Left lobe of liver (tissue), 2 donors: ENCODE measurements at regions not wholly inside any gene's neighbourhood (a gene's known extent, or its start where the extent isn't known, plus 50 kb on each side); places are given as distances from the start of the nearest gene placed in this dataset.
A peak's percentile ranks its signal among the peaks of the same experiment; 100 is the strongest.

Experiments
- ATAC-seq: fragments of 200-7000 bp; cut with Tn5 transposase; one replicate; pipeline ENCODE4 v1.9.1; 2020; ENCODE audit warnings: mild to moderate bottlenecking, moderate library complexity
- DNase-seq: peaks from one replicate; pipeline ENCODE4 v3.0.0-alpha.2; 2020; ENCODE audit warnings: low spot score
- donor health status: DM: no; HTN: no; CAD: no; lungs with moderate emphysema.
- donor health status: DM: no; HTN: yes; CAD: no.

- DNase-seq = peak; percentile 52
- ATAC-seq = peak; percentile 59
Measured at GRCh38 chr1:164210211-164210739, 348.7 kb upstream of the PBX1 start.

DNA sequence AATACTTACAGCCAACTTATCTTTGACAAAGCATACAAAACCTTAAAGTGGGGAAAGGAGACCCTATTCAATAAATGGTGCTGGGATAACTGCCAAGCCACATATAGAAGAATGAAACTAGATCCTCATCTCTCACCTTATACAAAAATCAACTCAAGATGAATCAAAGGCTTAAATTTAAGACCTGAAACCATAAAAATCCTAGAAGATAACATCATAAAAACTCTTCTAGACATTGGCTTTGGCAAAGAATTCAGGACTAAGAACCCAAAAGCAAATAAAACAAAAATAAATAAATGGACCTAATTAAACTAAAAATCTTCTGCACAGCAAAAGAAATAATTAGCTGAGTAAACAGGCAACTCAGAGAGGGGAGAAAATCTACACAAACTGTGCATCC lies 335.6 kb upstream of the PBX1 start:
- DNase-seq (no peak), ATAC-seq (no peak)

DNA sequence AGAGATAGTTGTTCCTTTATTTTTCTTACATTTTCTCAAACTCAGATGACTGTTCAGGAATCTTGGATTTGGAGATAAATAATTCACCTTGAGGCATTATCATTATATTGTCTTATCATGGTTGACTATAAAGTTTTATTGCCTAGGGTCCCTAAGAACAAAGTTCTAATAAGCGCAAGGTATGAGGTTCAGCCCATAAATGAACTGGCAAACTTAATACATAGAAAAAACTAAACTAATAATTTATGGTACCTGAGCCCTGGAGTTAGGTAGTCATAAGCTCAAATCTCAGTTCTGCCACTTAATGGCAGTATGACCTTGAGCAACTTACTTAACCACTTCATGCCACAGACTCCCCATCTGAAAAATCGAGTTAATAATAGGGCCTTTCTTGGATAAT lies 334.0 kb upstream of the PBX1 start:
- DNase-seq (no peak), ATAC-seq (no peak)

DNA sequence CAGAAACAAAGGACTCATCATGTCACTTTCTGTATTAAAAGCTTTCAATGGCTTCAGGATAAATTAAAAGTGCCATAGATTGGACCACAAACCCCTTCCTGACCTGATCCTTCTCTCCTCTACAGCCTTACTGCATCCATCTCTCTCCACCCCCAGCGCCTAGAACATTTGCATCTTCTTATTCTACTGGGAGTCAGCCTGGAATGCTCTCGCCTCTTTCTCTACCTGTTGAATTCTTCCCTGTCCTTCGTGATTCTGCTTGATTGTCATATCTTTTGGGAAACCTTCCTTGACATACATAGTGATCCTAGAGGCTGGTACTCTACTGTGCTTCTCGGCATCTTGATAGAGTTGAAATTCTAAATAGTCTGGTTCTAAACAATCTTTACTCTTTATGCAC lies 332.0 kb upstream of the PBX1 start:
- no peak for ATAC-seq
- no peak for DNase-seq

DNA sequence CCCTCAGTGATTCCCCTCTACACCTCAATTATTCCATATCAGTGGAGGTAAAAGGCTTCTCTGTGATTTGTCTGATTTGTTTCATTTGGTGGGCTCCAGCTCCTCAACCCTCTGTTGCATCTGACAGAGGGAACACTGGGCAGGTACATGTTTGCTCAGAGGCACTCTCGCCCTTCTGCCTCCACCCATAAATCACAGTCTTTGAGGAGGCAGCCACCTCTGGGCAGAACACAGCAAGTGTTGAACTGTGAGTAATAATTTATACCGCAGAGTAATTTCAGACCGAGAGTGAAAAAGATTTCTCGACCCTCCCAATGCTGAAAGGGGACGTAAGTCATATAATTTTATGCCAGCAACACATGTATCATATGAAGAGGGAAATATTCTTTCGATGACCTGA lies 330.1 kb upstream of the PBX1 start:
- no peak for DNase-seq
- ATAC-seq = no peak

GRCh38 chr1:164233149-164233548 lies 325.8 kb upstream of the PBX1 start:
- DNase-seq (no peak), ATAC-seq (no peak)

DNA sequence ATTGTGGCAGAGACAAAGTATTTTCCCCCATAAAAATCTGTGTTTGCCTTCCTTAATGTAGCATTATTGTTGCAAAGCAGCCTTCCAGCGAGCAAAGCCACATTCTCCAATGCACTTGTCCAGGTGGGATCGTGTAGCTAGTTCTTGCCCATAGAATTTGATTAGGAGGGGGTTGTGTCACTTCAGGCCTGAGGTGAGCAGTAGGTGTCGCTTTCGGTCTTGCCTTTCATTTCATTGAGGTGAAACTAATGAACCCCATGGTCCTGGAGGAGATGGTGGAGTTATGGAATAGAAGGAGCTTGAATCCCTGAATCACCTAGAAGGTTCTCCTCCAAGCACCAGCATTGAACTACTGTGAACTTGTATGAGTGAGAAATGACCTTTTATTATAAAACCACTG lies 318.9 kb upstream of the PBX1 start:
- ATAC-seq (peak; percentile 41), DNase-seq (no peak)

DNA sequence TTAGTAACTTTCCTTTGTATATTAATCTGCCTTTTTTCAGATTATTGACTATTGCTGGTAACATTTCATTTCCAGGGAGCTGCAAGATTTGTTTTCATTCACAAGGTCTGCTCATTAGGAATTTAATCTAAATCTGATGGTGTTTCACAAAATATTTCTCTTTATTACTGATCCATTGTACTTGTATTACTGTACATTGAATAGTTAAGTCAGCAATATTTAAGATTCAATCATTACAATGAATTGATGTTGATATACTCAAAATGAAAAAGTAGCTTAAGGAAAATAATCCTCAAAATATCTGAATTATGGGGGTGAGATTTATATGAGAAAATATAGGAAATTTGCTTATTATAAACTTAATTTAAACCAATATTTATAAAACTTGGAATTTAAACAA lies 308.6 kb upstream of the PBX1 start:
- ATAC-seq = no peak
- no peak for DNase-seq

- DNase-seq (no peak), ATAC-seq (no peak)
Measured at GRCh38 chr1:164256456-164256855, 302.5 kb upstream of the PBX1 start.

GRCh38 chr1:164261691-164262240 lies 297.2 kb upstream of the PBX1 start:
- DNase-seq = no peak
- ATAC-seq = no peak

- DNase-seq = no peak
- no peak for ATAC-seq
Measured at GRCh38 chr1:164263540-164263939, 295.4 kb upstream of the PBX1 start.

DNA sequence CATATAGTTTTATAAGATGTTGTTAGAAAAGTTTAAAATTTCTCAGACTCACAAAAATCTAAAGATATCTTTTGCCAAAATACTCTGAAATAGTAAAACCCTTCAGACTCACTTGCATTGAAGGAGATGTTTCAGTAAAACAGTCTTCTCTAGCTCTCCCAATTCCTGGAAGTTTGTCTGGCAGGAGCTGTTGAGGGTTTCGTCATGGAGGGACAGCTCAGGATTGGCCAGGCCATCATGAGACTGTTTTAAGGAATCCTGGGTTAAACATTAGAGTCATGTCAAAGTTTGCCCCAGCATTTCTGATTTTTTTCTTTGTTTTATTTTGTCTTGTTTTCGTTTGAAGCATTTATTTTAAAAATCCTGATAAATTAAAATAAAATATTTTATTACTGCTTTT lies 293.8 kb upstream of the PBX1 start:
- ATAC-seq (no peak), DNase-seq (no peak)

GRCh38 chr1:164272156-164272555 lies 286.8 kb upstream of the PBX1 start:
- DNase-seq (no peak), ATAC-seq (no peak)

DNA sequence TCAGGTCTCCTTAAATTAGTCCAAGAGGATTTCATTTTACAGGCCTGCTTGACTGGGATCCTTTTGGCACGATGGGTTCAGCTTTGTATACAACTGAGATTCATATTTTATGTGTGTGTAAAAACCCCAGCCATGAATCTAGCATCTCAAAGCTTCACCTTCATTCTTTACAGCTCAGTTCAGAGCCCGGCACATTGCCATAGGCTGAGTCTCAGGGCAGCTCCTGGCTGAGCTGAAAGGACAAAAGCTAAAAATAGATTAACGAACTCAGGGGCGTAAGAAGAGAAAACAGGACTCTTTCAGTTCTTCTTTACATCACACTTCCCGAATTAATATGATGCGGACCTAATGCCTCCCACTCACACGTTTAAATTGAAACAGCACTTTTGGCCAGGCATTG lies 262.8 kb upstream of the PBX1 start:
- ATAC-seq = no peak

GRCh38 chr1:164308101-164308500 lies 250.9 kb upstream of the PBX1 start:
- DNase-seq = no peak

More for the DNA sequence above, 262.8 kb upstream of the PBX1 start:
- DNase-seq = no peak

GRCh38 chr1:164310166-164310565 lies 248.8 kb upstream of the PBX1 start:
- no peak for ATAC-seq
- DNase-seq = no peak

More at GRCh38 chr1:164308101-164308500, 250.9 kb upstream of the PBX1 start:
- ATAC-seq = no peak

GRCh38 chr1:164311377-164311776 lies 247.6 kb upstream of the PBX1 start:
- no peak for DNase-seq
- no peak for ATAC-seq

DNA sequence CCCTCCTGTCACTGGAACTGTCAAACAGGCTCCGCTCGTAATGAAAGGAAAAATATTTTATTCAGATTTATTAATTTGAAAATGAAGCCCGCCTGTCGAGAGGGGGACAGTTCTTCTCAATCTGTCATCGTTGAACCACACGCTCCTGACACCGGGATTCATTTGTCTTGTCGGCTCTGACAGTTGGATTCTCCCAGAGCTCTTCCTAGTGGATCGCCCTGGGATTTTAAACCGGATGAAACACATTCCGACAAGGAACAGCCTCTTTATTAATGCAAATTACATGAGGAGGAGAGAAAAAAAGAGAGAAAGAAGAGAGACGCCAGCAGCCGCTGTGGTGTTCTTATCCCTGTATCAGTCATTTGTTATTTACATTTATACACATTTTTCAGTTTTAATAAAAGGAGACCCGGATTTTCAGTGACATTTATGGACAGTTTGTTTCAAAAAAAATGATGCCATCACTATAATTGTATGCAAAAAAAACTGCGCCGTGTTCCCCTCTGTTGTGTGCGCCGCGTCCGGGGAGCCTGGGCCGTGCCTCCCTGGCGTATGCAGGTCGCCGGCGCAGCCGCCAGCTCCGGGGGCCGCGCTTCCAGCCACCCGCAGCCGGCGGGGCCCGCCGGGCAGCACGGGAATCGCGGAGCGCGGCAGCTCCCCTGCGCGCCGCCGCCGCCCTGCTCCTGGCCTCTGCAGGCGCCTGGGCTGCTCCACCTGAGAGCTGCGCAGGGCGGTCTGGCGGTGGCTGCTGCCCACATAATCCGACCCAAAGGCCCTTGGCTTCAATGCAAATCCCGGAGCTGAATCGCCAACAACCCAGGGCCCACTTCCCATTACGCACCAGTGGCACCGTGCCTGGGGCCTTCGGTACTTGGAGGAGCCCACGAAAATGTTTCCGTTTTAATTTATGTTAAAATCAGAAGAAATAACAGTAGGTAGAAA lies 237.9 kb upstream of the PBX1 start:
- no peak for ATAC-seq
- no peak for DNase-seq

GRCh38 chr1:164325786-164326185 lies 233.2 kb upstream of the PBX1 start:
- ATAC-seq = no peak
- no peak for DNase-seq

DNA sequence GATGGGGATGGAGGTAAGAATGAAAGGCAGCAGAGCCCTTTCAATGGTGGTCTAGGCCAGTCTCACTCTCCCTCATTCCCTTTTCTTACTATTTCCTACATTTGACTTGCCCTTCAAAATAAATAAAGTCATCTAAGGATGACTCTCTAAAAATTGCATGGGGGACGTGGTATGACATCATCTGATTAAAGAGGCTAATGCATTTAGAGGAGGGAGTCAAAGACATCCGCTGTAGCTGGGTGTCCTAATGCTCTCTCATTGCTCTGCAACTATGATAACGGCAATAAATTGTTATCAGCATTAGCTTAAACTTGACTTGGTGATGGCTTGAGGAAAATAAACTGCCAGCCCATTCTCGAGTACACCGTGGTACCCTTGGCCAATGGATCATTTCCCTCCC lies 225.6 kb upstream of the PBX1 start:
- DNase-seq = no peak
- ATAC-seq = no peak

DNA sequence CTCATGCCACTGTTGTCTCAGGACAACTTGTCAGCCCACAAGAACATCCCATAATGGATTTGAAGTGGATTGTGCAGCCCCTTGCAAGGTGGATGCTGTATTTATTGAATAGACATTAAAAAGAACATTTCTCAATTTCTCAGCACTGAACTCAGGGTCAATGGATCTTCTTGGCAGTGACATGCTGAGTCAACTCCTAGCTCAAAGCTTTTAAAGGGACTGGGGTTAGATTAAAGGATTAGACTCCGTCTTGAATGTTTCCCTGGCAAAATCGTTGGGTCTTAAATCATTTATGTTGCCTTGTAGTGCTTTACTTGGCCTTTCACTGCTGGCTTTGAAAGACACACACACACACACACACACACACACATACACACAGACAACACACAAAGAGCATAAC lies 221.6 kb upstream of the PBX1 start:
- no peak for ATAC-seq
- DNase-seq = no peak

DNA sequence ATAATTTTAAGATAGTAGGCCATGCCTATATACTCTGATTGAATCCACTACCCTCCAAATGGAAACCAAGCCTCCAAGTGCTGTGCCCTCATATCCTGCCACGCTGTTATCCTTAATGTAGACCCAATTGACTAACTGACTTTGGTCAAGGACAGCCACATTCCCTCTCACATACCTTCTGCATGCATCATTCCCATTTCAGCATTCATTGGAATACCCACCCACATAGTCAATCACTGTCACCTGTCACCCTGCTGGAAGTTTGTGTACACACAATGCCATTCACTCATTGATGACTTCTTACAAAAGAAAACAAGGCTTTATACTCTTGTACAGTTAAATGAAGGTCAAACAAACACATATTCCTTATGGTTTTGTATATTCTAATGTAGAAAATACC lies 221.1 kb upstream of the PBX1 start:
- ATAC-seq (no peak), DNase-seq (no peak)
